ENCODE measurements at regions not wholly inside any gene's neighbourhood (a gene's known extent, or its start where the extent isn't known, plus 50 kb on each side); places are given as distances from the start of the nearest gene placed in this dataset.
A peak's percentile ranks its signal among the peaks of the same experiment; 100 is the strongest.

GRCh38 chr6:47360388-47360787, 50.7 kb upstream of the TNFRSF21 start:
- no peak for DNase-seq

DNA sequence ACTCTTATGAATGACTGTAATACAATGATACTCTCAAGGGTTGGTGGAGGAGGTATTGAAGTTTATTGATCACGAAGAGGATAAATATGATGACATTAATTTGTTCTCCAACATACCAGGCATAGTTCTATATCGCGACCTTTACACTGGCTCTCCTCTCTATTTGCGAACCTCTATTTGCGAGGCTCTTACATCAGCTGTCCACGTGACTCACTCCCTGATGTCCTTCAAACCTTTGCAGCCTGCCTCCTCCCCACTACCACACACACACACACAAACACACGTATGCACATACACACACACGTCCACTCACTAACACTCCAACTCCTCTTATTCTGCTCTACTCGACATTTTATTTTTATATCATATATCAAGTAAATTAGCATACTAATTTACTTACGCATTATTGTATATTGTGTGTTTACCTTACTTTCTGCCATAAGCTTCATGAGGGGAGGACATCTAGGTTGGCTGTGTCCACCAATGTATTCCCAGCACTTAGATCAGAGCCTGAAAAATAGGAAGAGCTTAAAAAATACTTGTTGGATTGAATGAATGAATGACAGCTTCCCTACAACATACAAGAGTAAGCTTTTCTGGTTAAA, 53.3 kb upstream of the TNFRSF21 start:
- DNase-seq = peak; percentile 33 to 74

DNA sequence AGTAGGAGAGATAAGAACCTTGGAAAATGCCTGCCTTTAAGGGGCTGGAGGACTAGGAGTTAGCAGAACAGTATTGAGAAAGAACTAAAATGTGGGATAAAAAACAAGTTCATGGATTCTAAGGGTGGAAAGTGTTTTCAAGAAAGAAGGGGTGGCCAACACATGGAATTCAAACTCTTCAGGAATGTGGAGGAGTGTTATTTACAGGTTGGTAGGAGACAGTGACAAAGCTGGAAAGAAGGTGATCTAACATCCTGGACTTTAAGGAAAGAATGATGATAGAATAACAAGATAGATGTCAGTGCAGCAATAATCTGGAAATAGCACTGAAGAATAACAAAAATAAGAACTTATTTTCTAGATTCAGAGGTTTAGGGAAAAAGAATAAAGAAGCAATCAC, 54.0 kb upstream of the TNFRSF21 start:
- no peak for DNase-seq

DNA sequence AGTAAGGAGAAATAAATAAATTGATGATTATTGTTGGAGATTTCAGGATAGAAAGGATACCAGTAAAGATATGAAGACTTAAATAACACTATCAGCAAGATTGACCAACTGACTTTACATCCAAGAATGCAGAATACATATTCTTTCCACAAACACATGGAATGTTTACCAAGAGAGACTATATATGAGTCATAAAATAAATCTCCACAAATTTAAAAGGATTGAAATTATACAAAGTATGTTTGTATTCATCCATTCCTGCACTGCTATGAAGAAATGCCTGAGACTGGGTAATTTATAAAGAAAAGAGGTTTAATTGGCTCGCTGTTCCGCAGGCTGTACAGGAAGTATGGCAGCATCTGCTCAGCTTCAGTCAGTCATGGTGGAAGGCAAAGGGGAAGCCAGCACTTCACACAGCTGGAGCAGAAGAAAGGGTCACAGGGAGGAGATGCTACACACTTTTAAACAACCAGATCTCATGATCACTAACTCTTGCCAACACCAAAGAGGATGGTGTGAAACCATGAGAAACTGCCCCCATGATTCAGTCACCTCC, 56.7 kb upstream of the TNFRSF21 start:
- no peak for DNase-seq

DNA sequence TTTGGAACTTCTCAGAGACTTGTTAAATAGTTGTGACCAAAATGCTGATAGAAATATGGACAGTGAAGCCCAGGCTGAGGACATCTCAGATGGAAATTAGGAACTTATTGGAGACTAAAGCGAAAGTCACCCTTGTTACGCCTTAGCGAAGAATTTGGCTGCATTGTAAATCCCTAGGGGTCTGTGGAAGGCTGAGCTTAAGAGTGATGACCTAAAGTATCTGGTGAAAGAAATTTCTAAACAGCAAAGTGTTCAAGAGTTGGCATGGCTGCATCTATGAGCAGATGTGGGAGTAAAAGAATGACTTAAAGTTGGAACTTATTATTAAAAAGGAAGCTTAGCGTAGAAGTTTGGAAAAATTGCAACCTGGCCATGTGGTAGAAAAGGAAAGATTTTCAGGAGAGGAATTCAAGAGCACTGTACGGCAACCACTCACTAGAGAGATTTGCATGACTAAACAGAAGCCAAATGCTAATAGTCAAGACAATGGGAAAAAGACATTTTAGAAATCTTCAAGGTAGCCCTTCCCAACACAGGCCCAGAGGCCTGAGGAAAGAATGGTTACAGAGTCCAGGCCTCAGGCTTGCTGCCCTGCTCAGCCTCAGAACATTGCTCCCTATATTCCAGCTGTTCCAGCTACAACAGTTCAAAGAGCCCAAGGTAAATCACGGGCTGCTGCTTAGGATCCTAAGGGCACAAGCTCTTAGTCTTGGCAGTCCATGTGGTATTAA, 61.6 kb upstream of the TNFRSF21 start:
- no peak for DNase-seq

- DNase-seq = no peak
Observed at GRCh38 chr6:47371870-47372255, 62.2 kb upstream of the TNFRSF21 start.

DNA sequence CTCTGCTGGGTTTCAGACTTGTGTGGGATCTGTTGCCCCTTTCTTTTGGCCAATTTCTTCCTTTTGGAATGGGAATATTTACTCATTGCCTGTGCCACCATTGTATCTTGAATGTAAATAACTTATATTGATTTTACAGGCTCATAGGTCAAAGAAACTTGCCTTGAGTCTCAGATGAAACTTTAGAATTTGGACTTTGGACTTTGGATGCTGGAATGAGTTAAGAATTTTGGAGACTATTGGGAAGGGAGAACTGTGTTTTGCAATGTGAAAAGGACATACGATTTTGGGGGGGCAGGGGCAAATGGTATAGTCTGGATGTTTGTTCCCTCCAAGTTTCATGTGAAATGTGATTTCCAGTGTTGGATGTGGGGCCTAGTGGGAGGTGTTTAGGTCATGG, 62.6 kb upstream of the TNFRSF21 start:
- DNase-seq = no peak

GRCh38 chr6:47375426-47375825, 65.7 kb upstream of the TNFRSF21 start:
- no peak for DNase-seq

- no peak for DNase-seq
Observed at GRCh38 chr6:47376930-47377329, 67.2 kb upstream of the TNFRSF21 start.

DNA sequence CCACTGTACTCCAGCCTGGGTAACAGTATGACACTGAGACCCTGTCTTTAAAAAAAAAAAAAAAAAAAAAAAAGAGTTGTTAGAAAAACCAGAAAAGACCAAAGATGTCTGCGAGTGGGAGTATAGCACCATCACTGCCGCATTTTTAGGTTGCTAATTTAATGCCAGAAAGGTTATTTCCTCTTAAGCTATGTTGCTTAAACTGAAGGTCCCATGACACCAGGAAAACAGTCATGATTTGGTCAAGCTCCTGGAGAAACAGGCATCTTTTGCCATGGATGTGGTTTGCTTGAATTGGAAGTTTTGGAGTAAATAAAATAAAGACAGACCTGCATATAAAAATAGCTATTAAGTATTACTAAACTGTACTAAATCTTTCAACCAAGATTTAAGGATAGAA, 68.3 kb upstream of the TNFRSF21 start:
- no peak for DNase-seq

DNA sequence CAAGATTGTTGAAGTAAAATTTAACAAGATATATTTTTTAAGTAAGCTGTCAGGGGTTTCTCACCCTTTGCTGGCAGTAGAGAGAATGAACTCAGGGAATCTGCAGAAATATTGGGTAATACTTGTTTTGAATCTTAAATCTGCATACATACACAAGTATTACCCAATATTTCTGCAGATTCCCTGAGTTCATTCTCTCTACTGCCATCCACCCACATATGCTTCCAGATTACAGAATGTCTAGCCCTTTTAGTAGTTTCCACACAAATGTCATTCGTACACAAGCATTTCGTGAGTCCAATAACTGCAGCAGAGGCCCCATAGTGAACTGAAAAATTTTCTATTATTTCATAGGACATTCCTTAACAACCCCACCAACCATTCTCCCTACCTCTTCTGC, 69.6 kb upstream of the TNFRSF21 start:
- DNase-seq = no peak

- no peak for DNase-seq
Observed at GRCh38 chr6:47380251-47380650, 70.5 kb upstream of the TNFRSF21 start.

DNA sequence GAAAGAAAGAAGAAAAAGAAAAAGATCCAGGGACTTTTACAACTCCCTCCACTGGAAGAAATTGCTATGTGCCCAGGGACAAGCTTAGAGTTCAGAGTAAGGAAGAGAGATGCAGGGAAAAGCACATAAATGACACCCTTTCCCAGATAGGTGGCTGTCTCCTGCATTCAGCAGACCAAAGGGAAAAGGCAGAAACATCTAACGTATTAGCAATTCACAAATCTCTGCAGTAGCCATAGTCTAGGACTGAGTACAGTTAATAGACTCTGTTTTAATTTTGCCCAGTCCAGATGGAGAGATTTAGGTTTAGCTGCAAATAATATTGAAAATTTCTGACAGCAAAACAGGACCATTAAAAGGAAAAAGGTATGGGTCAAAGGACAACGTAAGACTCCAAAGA, 71.3 kb upstream of the TNFRSF21 start:
- no peak for DNase-seq

- no peak for DNase-seq
Observed at GRCh38 chr6:47383360-47383759, 73.7 kb upstream of the TNFRSF21 start.

DNA sequence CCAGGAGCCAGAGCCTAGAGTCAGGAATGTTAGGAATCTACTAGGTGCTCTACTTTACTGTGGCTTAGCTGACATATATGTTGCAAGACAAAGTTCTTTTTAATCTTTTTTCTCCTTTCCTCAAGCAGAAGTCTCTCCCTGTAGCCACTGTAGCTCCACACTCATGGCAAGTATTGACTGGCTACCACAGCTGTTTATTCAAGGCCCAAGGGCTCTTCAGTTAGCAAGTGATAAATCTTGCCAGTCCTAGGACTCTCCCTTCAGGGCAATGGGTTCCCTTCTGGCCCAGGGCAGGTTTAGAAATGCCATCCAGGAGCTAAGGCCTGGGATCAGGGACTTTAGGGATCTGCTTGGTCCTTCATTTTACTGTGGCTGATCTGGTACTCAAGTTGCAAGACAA, 82.0 kb upstream of the TNFRSF21 start:
- DNase-seq = no peak

DNA sequence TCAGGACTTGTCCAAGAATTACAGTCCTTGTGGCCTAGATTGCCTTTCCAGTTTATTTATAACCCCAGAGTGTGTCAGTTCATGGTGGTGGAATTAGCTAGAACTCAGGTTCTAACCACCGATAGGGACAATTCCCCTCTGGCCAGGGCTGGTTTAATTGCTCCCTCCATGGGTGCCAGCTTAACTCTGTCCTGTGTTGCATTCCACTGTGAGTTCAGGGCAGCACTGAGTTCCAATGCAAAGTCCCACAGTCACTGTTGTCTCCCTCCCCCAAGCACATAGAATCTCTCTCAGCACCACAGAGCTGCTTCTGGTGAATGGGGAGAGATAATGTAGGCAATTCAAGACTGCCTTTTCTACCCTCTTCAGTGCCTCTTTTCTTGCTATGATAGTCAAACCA, 82.5 kb upstream of the TNFRSF21 start:
- no peak for DNase-seq

DNA sequence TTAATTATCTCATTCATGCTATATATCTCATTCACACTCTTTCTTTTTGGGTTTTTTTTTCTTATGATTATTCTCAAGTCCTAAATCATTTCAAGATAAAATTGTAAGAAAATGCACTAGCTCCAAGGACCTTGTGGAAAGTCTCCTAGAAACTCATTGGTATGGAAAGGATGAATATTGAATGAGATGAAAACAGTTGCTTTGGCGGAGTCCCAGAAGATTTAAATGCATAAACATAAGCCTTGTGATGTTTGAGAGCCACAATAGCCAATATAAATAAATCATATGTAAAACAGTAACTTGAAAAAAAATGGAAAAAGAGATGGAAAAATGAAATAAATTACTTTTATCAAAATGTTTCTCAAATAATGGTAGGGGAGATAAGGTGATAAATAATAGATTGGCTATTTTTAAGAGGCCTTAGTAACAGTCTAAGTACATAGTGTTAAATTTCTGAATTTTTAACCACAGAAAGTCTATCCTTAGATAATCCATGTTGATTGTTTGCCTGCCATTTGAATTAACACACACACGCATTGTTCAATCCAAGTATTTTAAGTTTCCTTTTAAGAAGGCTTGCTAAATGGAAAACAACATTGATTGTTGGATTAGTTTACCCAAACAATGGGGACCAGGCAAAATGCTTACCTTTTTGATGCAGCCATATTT, 81.1 kb upstream of the CD2AP start:
- no peak for DNase-seq

GRCh38 chr6:47400581-47400980, 77.0 kb upstream of the CD2AP start:
- no peak for DNase-seq

DNA sequence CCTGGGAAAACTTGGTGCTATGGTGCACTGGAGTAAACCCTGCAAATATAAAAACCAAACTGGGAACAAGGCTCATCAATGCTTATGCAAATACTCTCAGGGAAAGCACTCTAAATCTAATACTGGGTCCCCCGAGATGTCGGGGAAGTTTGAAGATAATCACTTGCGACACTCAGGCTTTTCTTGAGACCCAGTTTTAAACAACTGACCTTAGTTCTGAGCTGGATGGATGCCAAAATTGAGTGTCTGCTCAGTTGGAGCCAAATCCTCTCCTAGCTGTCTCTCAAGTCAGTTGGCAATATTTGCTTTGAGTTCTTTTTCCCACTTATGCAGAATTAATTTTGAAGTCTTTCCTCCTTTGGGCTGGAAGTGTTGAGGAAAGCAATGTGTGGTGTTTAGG, 75.5 kb upstream of the CD2AP start:
- DNase-seq = no peak

DNA sequence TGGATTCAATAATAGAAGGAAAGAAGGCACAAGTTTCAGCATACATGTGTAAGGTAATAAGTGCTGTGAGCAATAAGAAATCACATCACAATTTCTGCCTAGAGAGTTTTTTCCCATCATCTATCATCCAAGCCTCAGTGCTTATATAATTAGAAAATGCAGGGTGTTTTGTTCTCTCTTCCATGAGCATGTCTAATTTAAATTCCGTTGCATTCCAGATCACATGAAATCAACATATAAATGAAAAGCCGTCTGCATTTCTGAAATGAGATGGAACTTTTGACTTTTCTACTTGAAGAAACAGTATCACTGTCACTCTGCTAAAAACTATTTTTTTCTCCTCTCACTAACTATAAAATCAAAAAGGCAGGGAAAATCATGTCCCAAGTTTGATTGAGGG, 74.5 kb upstream of the CD2AP start:
- no peak for DNase-seq

DNA sequence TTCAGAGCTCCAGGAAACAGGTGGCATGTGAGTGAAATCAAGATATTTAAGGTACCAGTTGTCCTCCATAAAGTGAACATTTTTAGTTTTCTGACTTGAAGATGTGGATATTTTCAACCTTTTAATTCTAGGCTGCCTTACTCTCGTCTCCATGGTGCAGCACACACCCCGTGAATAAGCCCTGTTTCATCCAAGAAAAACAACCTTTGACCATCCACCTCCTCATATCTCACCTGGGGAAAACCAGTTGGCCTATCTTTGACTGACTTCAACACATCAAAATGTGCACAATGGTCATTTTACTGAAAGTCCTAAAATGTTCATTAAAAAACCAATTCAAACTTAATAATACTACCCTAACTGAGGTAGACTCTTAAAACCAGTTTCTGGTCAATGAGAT, 73.8 kb upstream of the CD2AP start:
- DNase-seq = no peak

DNA sequence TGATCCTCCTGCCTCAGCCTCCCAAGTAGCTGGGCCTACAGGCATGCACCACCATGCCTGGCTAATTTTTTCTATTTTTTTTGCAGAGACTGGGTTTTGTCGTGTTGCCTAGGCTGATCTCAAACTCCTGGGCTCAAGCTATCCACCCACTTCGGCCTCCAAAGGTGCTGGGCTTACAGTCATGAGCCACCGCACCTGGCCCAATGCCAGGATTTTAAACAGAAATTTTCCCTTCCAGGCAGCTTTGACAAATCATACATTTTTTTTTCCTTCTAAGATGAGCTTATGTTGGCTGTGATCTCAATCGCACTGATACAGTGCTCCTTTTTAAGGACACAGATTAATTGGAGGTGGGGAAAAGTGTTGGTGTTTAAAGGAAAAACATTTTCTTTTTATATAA, 73.2 kb upstream of the CD2AP start:
- no peak for DNase-seq

DNA sequence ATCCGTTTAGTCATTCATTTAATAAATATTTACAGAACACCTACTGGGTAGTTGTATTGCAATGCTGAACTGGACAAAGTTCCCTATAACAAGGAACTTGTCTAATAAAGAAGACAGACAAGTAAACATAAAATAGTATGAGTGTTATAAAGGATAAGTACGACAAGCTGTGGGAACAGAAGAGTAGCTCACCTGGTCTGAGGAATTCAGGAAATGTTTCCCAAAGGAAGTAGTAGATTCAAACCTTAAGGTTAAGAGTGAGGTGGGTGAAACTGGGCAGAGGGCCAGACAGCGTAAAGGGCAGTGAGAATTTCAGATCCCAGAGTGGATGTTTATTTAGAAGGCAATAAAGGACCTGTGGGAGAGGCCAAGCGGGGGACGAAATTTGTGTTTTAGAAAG, 72.3 kb upstream of the CD2AP start:
- DNase-seq = peak; percentile 64 to 75

Data from SHP77 (cell line).